ENCODE measurements at regions not wholly inside any gene's neighbourhood (a gene's known extent, or its start where the extent isn't known, plus 50 kb on each side); places are given as distances from the start of the nearest gene placed in this dataset.
"Not testable (repeated sequence)": the region's sequence is repeated elsewhere in the genome, so short reads cannot be mapped to it uniquely, and the experiment has no call there.

DNA sequence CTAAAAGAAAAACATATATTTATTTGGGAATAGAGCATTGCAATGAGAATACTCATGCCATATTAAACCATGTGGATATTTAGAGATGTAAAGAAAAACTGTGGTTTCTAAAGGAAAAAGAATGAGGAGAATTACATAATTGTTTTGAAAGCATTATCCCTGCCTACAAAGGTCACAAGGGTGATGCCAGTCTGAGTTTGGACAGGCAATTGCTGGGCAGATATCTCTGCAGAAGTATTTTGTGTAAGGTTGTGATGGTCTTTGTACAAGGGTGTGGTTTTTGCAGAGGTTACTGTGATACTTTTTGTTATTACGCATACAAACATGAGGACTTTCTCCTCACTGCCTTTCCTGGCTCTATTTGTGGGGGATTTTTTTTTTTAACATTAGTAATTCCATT is 2022.9 kb upstream of the CDH6 start:
- no peak for DNase-seq

DNA sequence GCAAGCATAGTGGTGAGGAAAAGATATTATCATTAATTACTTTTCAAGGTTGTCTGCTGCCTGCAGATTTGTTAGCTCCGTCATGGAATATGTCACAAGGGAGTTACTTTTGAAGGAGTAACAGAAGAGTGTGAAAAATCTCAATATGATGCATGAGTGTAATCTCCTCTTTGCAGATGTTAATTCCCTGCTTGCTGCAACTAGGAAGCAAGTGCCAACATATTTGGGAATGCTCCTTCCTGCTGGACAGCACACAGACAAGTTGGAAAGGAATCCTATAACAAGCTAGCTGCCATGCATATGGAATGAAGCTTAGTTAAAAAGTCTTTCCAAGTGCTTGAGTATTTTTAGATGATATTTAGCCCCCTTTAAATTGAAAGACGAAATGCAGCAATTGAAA is 2023.6 kb upstream of the CDH6 start:
- peak; percentile 65 for DNase-seq

DNA sequence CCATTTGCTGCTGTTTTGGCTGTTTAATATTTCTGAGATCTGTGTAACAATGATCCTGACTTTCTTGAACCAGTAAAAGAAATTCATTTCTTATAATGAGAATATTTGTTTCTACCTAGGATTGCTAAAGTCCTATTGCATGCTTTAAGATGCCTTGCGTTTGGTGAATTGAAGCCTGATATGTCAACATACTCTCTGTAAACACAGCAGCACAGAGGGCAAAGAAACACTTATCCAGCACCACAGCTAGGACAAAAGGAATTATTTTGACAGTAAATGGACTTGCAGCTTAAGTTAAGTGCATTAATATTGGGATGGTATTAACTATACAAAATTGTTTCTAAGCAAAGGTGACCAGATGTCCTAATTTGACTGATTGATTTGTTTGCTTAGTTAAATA is 2031.2 kb upstream of the CDH6 start:
- DNase-seq, result no peak

DNA sequence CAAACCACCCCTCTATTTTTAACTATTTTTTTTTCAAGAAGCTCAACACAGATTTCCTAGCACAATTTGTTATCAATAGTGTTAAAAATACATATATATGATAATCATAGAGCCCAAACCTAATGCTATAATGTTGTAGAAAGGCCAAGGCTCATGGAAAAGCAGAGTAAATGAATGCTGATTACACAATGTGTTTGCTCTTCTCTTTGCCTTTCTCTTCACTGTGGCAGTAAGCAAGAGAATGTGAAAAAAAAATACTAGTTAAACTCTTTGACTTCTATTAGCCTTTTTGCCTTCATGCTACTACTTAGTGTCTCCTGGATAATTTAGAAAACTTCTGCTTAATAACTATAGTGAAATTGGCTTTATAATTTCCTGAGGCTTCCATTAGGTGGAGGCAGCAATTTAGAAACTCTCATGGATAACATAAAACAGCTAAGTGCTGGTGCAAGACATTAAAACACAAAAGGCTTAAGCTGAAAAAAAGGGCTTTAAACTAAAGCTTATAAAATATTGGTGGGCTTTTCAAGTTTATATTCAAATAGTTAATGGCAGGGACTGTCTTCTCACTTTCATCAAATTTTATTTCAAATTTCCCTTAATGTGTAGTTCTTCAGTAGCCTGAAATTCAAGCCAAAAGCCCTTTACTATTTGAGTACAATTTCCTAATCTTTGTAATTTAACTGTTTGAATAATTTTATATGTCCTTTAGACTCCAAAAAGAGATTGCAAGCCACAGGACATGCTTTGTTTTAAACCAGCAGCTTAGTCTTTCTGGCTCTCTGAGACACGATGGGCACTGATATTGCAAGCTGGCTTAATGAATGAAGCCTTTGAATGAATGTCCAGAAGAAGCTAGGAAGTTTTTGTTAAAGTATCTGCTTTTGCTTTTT is 2031.8 kb upstream of the CDH6 start:
- no peak for DNase-seq

DNA sequence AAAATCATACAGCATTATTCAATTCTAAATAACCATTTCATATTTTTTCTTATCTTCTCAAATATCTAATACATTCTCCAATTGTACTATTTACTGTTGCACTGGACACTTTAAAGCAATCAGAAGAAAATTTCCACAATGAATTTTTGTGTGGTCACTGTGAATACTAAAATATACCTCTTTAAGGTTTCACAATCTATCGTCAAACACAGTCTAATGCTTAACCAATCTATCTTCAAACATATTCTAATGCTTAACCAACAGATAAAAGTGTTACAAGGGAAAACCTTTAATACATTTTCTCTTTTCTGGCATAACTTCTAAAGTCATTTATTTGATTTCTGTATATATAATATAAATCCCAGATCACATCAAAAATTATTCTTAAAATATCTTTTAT is 2035.5 kb upstream of the CDH6 start:
- DNase-seq, result no peak

DNA sequence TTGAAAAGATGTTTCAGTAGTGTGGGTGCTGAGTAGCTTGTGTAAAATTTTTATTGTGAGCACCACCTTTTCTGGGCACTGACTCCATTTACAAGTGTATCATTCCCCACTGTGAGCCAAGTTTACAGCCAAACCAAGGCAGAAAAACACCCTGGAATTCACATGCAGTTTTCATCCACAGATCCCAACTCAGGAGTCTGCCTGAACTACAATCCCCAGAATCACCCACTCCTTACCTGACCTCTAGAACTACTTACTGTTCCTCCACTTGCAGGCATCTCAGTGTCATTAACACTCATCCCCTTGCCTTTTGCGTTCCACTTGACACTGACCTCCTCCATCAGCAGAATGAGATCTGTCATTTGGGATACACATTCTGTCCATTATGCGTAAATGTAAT is 2042.6 kb upstream of the CDH6 start:
- DNase-seq, result no peak

DNA sequence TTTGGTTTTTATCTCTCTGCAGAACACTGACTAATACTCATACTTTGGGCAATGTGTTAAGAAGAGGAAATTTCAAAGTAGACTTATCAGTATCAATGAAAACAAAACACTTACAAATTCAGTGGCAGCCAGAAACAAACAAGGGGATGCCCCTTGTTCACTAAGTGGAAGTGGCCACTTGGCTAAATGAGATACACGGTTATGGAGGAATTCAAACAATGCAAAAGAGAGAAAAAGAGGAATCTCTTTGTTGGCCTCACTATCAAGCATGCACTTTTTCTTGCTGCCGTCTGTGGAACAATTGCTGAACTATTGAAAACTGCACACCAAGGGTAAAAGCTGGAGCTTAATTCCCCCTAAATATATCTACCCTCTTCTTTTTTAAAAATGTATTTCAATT is 2044.9 kb upstream of the CDH6 start:
- DNase-seq, result no peak

DNA sequence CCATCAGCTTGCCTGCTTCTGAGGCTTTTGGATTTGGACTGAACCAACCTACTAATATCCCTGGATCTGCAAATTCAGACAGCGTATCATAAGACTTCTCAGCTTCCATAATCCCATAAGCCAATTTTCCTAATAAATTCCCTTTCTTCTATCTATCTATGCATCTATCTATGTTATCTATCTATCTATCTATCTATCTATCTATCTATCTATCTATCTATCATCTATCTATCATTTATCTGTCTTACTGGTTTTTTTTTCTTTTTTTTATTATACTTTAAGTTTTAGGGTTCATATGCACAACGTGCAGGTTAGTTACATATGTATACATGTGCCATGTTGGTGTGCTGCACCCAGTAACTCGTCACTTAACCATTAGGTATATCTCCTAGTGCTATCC is 2045.4 kb upstream of the CDH6 start:
- DNase-seq, result no peak

DNA sequence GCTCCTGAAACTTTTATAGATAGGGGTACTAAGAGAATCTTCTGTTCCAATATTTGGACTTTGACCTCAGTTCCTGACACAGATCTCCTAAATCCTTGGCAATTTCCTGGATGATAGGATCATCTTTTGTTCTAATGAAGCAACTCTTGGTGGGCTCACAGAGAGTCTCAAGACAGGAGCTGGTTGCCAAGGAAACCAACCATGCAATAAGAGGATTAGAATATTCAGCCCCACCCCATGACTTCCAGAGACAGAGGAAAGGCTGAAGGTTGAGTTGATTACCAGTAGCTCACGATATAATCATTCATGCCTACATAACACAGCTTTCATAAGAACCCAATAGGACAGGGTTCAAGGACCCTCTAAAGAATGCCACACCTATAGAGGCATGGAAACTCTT is 2050.2 kb upstream of the CDH6 start:
- no peak for DNase-seq

DNA sequence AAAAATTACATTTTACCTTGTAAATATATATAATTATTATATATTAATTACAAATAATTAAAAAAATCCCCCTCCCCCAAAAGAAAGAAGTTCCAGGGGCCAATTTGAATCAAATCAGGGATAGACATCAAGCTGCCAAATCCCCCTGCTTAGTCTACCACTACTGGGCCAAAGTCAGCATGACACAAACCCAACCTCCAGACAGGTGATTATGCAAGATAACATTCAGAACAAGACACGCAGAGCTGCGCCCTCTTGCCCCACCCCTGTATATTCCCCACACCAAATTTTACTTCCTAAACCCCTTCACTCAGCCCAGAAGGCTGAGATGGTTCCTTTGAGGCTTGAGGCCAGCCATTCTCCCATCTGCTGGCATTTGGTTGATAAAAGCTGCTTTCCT is 2059.1 kb upstream of the CDH6 start:
- DNase-seq, result no peak

DNA sequence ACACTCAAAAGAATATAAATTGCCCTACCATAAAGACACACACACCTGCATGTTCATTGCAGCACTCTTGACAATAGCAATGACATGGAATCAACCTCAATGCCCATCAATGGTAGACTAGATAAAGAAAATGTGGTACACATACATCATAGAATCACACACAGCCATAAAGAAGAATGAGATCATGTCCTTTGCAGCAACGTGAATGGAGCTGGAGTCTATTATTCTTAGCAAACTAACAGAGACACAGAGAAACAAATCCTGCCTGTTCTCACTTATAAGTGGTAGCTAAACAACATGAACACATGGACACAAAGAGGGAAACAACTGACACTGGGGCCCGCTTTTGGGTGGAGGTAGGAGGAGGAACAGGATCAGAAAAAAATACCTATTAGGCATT is 2062.2 kb upstream of the CDH6 start:
- DNase-seq, result no peak

DNA sequence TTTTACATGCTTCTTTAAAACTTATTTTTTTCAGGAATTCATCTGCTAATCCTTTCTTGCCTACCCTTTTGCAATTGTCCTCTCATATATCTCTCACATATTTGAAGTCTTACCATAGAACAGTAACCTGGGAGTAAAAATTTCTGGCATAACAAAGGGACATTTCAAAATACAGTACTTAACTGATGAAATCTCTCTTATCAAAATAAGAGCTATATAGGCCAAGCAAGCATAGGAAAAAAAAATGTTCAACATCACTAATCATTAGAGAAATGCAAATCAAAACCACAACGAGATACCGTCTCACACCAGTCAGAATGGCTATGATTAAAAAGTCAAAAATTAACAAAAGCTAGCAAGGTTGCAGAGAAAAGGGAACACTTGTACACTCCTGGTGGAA is 2062.7 kb upstream of the CDH6 start:
- no peak for DNase-seq

DNA sequence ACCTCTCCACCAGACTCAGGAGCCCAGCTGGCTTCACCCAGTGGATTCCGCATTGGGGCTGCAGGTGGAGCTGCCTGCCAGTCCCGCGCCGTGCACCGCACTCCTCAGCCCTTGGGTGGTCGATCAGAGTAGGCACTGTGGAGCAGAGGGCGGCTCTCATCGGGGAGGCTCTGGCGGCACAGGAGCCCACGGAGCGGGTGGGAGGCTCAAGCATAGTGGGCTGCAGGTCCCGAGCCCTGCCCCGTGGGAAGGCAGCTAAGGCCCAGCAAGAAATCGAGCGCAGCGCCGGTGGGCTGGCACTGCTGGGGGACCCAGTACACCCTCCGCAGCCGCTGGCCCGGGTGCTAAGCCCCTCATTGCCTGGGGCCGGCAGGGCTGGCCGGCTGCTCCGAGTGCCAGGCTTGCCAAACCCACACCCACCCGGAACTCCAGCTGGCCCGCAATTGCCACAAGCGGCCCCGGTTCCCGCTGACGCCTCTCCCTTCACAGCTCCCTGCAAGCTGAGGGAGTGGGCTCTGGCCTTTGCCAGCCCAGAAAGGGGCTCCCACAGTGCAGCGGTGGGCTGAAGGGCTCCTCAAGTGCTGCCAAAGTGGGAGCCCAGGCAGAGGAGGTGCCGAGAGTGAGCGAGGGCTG is 2065.8 kb upstream of the CDH6 start:
- DNase-seq, result not testable (repeated sequence)

DNA sequence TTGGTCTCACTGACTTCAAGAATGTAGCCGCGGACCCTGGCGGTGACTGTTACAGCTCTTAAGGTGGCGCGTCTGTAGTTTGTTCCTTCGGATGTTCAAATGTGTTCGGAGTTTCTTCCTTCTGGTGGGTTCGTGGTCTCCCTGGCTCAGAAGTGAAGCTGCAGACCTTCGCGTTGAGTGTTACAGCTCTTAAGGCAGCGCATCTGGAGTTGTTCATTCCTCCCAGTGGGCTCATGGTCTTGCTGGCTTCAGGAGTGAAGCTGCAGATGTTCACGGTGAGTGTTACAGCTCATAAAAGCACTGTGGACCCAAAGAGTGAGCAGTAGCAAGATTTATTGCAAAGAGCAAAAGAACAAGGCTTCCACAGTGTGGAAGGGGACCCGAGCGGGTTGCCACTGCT is 2067.0 kb upstream of the CDH6 start:
- DNase-seq, result peak; percentile 22

DNA sequence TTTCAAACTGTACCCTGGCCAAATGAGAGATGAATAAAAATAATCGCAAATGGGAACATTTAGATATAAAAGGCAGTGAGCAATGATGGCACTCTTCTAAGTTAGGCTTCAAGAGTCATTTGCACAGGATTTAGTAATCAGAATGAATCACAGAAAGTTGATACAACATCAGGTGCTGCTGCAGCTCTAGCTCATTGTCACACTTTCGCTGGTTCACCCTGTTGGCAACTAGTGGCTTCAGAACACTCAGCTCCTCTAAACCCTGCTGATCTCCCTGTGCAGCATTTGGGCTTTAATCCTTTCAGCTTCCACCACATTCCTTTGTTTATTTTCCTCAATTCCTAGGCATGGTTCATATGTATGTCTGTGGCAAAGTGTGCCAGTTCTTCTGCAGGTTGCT is 2071.2 kb upstream of the CDH6 start:
- DNase-seq, result no peak

DNA sequence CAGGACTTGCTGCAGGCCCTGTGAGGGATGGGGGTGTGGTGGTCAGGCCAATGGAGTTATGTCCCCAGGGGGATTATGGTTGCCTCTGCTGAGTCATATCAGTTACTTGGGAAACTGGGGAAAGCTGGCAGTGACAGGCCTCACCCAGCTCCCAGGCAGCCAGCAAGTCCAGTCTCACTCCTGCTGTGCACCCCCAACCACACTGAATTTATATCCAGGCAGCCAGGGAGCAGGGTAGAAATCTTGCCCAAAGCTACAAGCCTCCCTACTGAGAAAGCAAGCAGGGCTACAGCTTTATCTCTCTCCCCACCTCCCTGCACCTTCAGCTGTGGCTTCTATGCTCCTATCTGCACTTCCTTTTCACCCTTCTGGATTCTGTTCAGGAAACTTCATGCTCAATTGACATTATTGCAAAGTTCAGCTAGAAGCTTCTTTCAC is 2076.0 kb upstream of the CDH9 start:
- DNase-seq, result no peak

DNA sequence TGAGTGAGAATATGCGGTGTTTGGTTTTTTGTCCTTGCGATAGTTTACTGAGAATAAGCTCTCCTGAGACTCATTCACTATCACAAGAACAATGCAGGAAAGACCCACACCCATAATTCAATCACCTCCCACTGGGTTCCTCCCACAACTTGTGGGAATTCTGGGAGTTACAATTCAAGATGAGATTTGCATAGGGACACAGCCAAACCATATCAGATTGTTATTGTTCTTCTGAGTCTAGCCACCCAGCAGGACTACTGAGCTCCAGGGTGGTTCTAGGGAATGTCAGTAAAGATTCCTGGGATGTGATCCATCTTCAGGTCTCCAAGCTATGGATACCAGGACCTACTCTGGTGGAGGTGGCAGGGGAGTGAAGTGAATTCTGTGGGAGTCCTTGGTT is 2075.1 kb upstream of the CDH9 start:
- no peak for DNase-seq

DNA sequence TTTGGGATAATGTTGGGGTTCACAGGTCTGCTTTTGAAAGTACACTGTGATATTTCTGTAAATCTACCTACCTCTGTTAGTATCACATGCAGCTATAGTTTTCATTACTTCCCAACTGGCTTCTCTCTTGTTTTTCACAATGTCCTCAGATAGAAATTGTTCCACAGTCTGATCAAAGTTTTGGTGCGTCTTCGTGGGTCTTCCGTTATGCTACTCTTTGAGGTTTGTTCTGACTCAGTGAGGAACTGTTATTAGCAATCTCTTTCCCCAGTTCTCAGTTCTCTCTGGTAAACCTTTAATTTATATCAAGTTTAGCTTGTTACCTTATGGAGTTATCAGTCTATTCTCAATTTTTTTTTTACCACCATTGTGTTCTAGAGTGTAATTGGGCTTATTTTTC is 2061.2 kb upstream of the CDH9 start:
- no peak for DNase-seq

DNA sequence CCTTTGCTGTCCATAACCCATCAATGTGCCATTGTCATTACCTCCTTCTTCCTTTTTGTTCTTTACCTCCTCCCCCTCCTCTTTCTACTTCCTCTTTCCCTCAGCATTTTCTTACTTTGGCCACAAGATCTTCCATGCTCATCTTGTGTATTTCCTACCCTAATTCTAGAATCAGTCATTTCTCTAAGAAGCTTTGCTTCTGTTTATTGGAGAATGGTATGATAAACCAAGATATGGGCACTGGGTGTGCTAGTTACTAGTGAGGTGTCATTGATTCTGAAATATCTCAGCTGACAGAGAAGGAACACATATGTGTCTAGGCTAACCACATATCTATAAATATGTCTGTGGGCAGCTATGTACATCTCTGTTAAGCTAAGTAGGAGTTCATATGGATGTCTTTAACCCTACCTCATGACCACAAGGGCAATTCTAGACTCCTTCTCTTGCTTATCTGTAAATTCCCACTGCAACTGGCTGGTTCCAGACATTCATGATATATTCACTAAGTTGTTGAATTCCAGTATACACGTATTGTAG is 2051.3 kb upstream of the CDH9 start:
- DNase-seq, result no peak

DNA sequence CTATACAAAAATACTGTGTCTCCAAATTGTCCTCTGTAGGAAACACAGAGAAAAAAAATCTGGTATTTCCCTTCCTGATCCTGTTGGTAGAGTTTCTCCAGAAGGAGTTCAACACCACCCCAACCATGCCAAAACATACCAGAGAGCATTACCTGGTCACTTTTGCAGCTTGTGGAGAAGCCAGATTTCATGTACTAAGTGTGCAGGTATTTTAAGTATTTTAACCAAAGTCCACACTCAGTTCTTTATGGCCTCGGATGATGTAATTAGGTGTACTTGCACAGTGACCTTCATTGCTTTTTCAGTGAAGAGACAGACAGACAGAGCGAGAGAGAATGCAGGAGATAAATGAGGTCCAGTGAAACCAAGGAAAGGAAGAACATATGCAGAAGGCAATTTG is 2046.8 kb upstream of the CDH9 start:
- no peak for DNase-seq

DNA sequence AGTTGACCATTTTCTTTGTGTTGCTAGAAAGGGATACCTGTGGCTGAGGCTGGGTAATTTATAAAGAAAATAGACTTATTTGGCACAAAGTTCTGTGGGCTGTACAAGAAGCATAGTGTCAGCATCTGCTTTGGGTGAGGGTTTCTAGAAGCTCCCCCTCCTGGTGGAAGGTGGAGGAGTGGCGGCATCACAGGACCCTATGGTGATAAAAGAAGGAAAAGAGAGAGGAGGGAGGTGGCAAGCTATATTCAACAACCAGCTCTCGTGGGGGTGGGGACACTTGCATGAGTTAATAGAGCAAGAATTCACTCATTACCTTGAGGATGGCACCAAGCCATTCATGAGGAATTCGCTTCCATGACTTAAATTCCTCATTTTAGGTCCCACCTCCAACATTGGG is 2041.4 kb upstream of the CDH9 start:
- no peak for DNase-seq

DNA sequence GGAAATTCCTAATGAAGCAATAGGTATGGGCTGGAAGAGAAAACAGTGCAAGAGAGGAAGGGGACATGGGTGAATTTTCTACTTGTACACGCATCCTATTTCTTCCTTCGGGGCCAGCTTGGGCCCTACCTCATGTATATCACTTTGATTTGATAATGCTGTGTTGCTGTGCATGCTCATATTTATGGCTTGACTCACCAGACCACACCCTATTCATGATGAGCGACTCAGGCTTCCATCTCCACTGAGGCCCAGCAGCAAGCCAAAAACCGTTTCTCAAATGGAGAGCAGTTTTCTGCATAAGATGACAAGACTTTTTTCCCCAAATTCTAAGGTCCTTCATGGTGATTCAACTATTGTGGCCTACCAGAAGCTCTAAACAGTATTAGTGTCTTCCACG is 2039.1 kb upstream of the CDH9 start:
- DNase-seq, result no peak

DNA sequence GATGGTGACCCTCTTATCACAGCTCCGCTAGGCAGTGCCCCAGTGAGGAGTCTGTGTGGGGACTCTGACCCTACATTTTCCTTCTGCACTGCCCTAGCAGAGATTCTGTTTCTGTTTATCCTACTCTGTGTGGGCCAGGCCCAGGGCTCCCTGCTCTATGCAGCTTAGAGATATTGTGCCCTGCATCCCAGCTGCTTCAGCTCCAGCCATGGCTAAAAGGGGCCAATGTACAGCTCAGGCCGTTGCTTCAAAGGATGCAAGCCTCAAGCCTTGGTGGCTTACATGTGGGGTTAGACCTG is 2030.7 kb upstream of the CDH9 start:
- no peak for DNase-seq

DNA sequence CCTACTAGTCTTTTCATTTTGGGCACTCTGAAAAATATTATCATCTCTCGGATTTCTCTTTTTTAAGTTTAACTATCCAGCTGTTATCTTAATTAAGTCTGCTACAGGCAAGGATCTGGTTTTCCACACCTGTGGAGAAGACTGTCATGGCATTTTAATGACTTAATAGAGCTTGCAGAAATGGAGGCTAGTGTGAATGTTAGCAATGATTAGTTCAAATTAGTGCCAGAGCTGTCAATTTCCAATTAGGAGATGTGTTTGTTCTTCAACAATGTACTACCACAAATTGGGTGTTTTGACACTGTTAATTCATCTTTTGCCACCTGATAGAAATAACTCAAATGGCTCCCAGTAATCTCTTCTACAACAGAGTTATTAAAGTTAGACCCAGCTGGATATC is 2023.0 kb upstream of the CDH9 start:
- no peak for DNase-seq
